OCI-LY3 (cell line): ENCODE measurements at regions not wholly inside any gene's neighbourhood (a gene's known extent, or its start where the extent isn't known, plus 50 kb on each side); places are given as distances from the start of the nearest gene placed in this dataset.

Experiments used
- CTCF ChIP-seq: fragments of 200-600, 300-600 bp; sonication (generic); IDR thresholded peaks from 2 replicates; pipeline ENCODE4 v1.5.1; 2014; ENCODE audit warnings: antibody characterized with exemption, low read length, low read depth
- EZH2phosphoT487 ChIP-seq: fragments of 200-600 bp; shearing (Covaris generic); IDR thresholded peaks from 2 replicates; pipeline ENCODE4 v1.6.1; 2018; ENCODE audit warnings: antibody characterized with exemption, mixed run types, low read depth

- TF ChIP-seq CTCF, result no peak
- TF ChIP-seq EZH2phosphoT487, result no peak
These were observed 86.6 kb downstream of the ZBTB18 start for GRCh38 chr1:244137725-244138124.
